ENCODE measurements at regions not wholly inside any gene's neighbourhood (a gene's known extent, or its start where the extent isn't known, plus 50 kb on each side); places are given as distances from the start of the nearest gene placed in this dataset.

DNA sequence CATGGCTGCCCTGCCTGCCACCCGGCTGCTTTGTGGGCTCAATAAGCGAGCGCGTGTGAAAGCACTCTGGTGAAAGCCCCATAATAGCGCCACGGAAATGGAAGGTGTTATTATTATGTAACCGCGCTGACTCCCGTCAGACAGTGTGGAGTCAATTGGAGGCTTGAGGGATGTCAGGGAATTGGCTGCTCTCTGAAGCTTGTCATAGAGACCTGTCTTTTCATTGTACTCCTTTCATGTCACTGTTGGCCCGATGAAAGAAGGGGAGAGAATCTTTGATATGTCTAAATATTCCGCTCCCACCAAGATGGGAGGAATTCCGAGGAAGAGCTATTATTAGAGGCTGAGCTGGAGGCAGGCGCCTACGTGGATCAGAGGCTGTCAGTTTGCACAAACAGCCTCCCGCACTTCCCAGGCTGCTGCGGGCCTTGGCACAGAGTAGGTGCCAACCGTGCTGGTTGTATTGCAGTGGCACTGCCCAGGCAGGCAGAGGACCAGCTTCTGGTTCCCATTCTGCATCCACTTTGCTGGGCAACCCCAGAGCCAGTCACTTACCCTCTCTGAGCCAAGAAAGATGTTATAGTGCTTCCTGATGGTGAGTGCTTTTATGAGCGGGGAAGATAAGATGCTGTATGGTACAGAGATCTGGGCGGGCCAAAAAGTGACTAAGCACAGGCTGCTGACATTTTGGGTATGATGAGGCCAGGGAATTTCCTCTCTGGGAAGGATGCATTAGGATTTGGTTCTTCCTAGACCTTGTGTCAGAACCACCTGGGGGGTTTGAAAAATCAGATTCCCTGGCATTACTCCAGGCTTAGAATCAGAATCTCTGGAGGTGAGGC is 151.4 kb downstream of the RPS24 start:
- H2AFZ ChIP-seq (ENCODE audit: low read length) = no peak overlapping the region
- no peaks in the 10 kb centered on the region for H3K79me1 ChIP-seq (ENCODE audit: low read depth, low read length)
- no peak overlapping the region for H3K4ac ChIP-seq (ENCODE audit: low read length)
- H4K8ac ChIP-seq (ENCODE audit: low read depth, low read length) = no peak overlapping the region
- WGBS, 2 donors (ENCODE audit: extremely low coverage in 2 of 2, insufficient read length in 2 of 2, insufficient replicate concordance in 1 of 2) = no CpG with 5 or more reads among the region's 19 CpGs
- peak overlapping the region; percentile 15 for H3K18ac ChIP-seq (ENCODE audit: low read length)
- H2BK15ac ChIP-seq (ENCODE audit: low read length) = no peak overlapping the region
- no peaks in the 10 kb centered on the region for H3K9me3 ChIP-seq (replicated peaks in 1 of 2; ENCODE audit: control insufficient read depth in 2 of 2, insufficient read depth in 1 of 2, low read depth in 1 of 2, low read length in 2 of 2)
- H3K27ac ChIP-seq (replicated peaks; ENCODE audit: low read length) = no peak overlapping the region
- no peak overlapping the region for H4K91ac ChIP-seq (ENCODE audit: low read depth, low read length, poor library complexity)
- no peak overlapping the region for H2AK5ac ChIP-seq (ENCODE audit: low read depth, low read length)
- no peak overlapping the region for H2BK120ac ChIP-seq (ENCODE audit: low read depth, low read length)
- H3K27me3 ChIP-seq (ENCODE audit: control insufficient read depth in 3 of 3, insufficient read depth in 3 of 3, low read depth in 1 of 3, low read length in 3 of 3) = peaks cover 0 to 5% (median 0%) of the 10 kb centered on the region in 3 experiments
- H2BK12ac ChIP-seq (ENCODE audit: low read length) = no peak overlapping the region
- DNase-seq (ENCODE audit: low spot score) = no peak
- peaks cover 0 to 3% of the 10 kb centered on the region in 2 donors for H3K4me1 ChIP-seq (ENCODE audit: control insufficient read depth in 2 of 2, insufficient read depth in 1 of 2, low read depth in 1 of 2, low read length in 2 of 2)
- no peak overlapping the region for H3K4me3 ChIP-seq (ENCODE audit: low read length in 2 of 2)
- no peak overlapping the region for H3K9ac ChIP-seq (ENCODE audit: low read depth, low read length, poor library complexity)
- H3K23ac ChIP-seq (ENCODE audit: low read depth, low read length, poor library complexity) = no peak overlapping the region
- H2BK5ac ChIP-seq (ENCODE audit: low read length) = no peak overlapping the region
- H3K36me3 ChIP-seq (replicated peaks in 1 of 2; ENCODE audit: control insufficient read depth in 2 of 2, insufficient read depth in 2 of 2, low read length in 2 of 2) = no peaks in the 10 kb centered on the region
- no peak overlapping the region for H3K14ac ChIP-seq (ENCODE audit: low read length)
- no peak overlapping the region for H3K4me2 ChIP-seq (ENCODE audit: insufficient read depth, low read length, poor library complexity, severe bottlenecking)

DNA sequence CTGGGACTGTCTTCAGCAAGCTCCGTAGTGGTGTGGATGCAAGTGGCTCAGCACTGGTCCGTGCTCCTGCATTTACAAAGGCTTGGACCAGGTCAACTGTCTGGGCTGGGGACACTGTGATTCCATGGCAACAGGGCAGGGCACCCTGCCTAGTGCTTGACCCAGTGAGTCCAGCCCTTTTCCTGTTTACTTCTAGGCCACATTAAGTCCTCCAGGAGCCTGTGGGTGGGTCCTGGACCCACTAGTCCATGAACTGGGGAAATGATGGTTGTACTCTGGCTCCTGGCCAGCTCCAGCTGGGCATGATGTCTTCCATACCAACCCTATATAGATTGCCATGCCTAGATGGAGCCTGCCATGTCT is 152.0 kb downstream of the RPS24 start:
- WGBS, 2 donors (ENCODE audit: extremely low coverage in 2 of 2, insufficient read length in 2 of 2, insufficient replicate concordance in 1 of 2) = no CpG with 5 or more reads among the region's 2 CpGs

DNA sequence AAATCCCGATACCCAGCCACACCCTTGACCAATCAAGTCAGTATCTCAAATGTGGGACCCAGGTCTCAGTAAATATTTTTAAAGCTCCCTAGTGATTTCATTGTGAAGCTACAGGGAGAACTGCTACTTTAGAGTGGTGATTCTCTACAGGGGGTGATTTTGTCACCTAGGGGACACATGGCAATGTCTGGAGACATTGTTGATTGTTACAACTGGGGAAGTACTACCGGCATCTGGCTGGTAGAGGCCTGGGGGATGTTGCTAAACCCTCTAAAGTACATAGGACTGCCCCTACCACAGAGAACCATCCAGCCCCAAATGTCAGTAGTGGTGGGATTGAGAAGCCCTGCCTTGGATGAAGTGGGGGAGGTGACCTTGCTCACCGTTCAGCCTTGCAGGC is 152.9 kb downstream of the RPS24 start:
- no peak overlapping the region for H2AFZ ChIP-seq (ENCODE audit: low read length)
- H2BK12ac ChIP-seq (ENCODE audit: low read length) = no peak overlapping the region
- no peak overlapping the region for H2BK15ac ChIP-seq (ENCODE audit: low read length)
- H3K79me1 ChIP-seq (ENCODE audit: low read depth, low read length) = no peaks in the 10 kb centered on the region
- H3K4me1 ChIP-seq (ENCODE audit: control insufficient read depth in 2 of 2, insufficient read depth in 1 of 2, low read depth in 1 of 2, low read length in 2 of 2) = peaks cover 0 to 3% of the 10 kb centered on the region in 2 donors
- H3K4me3 ChIP-seq (ENCODE audit: low read length in 2 of 2) = no peak overlapping the region
- H3K14ac ChIP-seq (ENCODE audit: low read length) = no peak overlapping the region
- no peak overlapping the region for H3K4me2 ChIP-seq (ENCODE audit: insufficient read depth, low read length, poor library complexity, severe bottlenecking)
- no CpG with 5 or more reads among the region's 3 CpGs for WGBS, 2 donors (ENCODE audit: extremely low coverage in 2 of 2, insufficient read length in 2 of 2, insufficient replicate concordance in 1 of 2)
- H2BK120ac ChIP-seq (ENCODE audit: low read depth, low read length) = no peak overlapping the region
- no peak overlapping the region for H3K27ac ChIP-seq (replicated peaks; ENCODE audit: low read length)
- H2BK5ac ChIP-seq (ENCODE audit: low read length) = no peak overlapping the region
- no peak overlapping the region for H3K23ac ChIP-seq (ENCODE audit: low read depth, low read length, poor library complexity)
- H3K27me3 ChIP-seq (ENCODE audit: control insufficient read depth in 3 of 3, insufficient read depth in 3 of 3, low read depth in 1 of 3, low read length in 3 of 3) = peaks cover 0 to 3% (median 0%) of the 10 kb centered on the region in 3 experiments
- no peak overlapping the region for H2AK5ac ChIP-seq (ENCODE audit: low read depth, low read length)
- H4K91ac ChIP-seq (ENCODE audit: low read depth, low read length, poor library complexity) = no peak overlapping the region
- H3K9me3 ChIP-seq (replicated peaks in 1 of 2; ENCODE audit: control insufficient read depth in 2 of 2, insufficient read depth in 1 of 2, low read depth in 1 of 2, low read length in 2 of 2) = no peaks in the 10 kb centered on the region
- no peak for DNase-seq (ENCODE audit: low spot score)
- H3K4ac ChIP-seq (ENCODE audit: low read length) = no peak overlapping the region
- H4K8ac ChIP-seq (ENCODE audit: low read depth, low read length) = no peak overlapping the region
- H3K18ac ChIP-seq (ENCODE audit: low read length) = no peak overlapping the region
- H3K9ac ChIP-seq (ENCODE audit: low read depth, low read length, poor library complexity) = no peak overlapping the region
- H3K36me3 ChIP-seq (replicated peaks in 1 of 2; ENCODE audit: control insufficient read depth in 2 of 2, insufficient read depth in 2 of 2, low read length in 2 of 2) = no peaks in the 10 kb centered on the region

More for the DNA sequence above, 152.0 kb downstream of the RPS24 start:
- no peak overlapping the region for H2BK12ac ChIP-seq (ENCODE audit: low read length)
- no peak overlapping the region for H2AK5ac ChIP-seq (ENCODE audit: low read depth, low read length)
- no peak overlapping the region for H3K23ac ChIP-seq (ENCODE audit: low read depth, low read length, poor library complexity)
- H3K79me1 ChIP-seq (ENCODE audit: low read depth, low read length) = no peaks in the 10 kb centered on the region
- no peak overlapping the region for H2BK15ac ChIP-seq (ENCODE audit: low read length)
- no peak overlapping the region for H4K91ac ChIP-seq (ENCODE audit: low read depth, low read length, poor library complexity)
- no peak overlapping the region for H3K18ac ChIP-seq (ENCODE audit: low read length)
- H3K27me3 ChIP-seq (ENCODE audit: control insufficient read depth in 3 of 3, insufficient read depth in 3 of 3, low read depth in 1 of 3, low read length in 3 of 3) = peaks cover 0 to 5% (median 0%) of the 10 kb centered on the region in 3 experiments
- H3K4me1 ChIP-seq (ENCODE audit: control insufficient read depth in 2 of 2, insufficient read depth in 1 of 2, low read depth in 1 of 2, low read length in 2 of 2) = peaks cover 0 to 3% of the 10 kb centered on the region in 2 donors
- no peak overlapping the region for H3K4ac ChIP-seq (ENCODE audit: low read length)
- H3K14ac ChIP-seq (ENCODE audit: low read length) = no peak overlapping the region
- H3K9ac ChIP-seq (ENCODE audit: low read depth, low read length, poor library complexity) = no peak overlapping the region
- no peak overlapping the region for H2BK5ac ChIP-seq (ENCODE audit: low read length)
- H3K4me2 ChIP-seq (ENCODE audit: insufficient read depth, low read length, poor library complexity, severe bottlenecking) = no peak overlapping the region
- no peak overlapping the region for H3K27ac ChIP-seq (replicated peaks; ENCODE audit: low read length)
- no peak overlapping the region for H2AFZ ChIP-seq (ENCODE audit: low read length)
- no peak overlapping the region for H4K8ac ChIP-seq (ENCODE audit: low read depth, low read length)
- H3K36me3 ChIP-seq (replicated peaks in 1 of 2; ENCODE audit: control insufficient read depth in 2 of 2, insufficient read depth in 2 of 2, low read length in 2 of 2) = no peaks in the 10 kb centered on the region
- no peak overlapping the region for H3K4me3 ChIP-seq (ENCODE audit: low read length in 2 of 2)
- DNase-seq (ENCODE audit: low spot score) = no peak
- H3K9me3 ChIP-seq (replicated peaks in 1 of 2; ENCODE audit: control insufficient read depth in 2 of 2, insufficient read depth in 1 of 2, low read depth in 1 of 2, low read length in 2 of 2) = no peaks in the 10 kb centered on the region
- H2BK120ac ChIP-seq (ENCODE audit: low read depth, low read length) = no peak overlapping the region

DNA sequence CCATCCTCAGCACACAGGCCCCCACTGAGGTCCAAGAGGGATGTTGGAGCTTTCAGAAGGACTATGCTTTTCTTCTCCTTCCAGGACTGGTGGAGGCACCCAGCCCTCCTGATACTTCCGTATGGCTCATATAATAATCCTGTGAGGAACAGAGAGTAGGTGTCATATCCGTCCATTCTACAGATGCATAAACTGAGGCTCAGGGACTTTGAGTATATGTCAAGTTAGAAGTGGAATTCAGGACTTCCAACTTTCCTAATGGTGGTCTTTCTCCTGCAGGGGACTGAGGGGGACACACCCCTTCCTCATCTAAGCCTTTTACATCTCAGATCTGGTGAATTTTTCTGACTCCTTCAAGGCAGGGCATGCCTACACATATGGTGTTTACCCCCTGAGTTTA is 153.7 kb downstream of the RPS24 start:
- Histone ChIP-seq H2BK120ac (ENCODE audit: low read depth, low read length) (no peak overlapping the region), H3K4me1 (ENCODE audit: control insufficient read depth in 2 of 2, insufficient read depth in 1 of 2, low read depth in 1 of 2, low read length in 2 of 2) (peaks cover 0 to 3% of the 10 kb centered on the region in 2 donors), H3K18ac (ENCODE audit: low read length) (no peak overlapping the region), H3K79me1 (ENCODE audit: low read depth, low read length) (no peaks in the 10 kb centered on the region), H3K27me3 (ENCODE audit: control insufficient read depth in 3 of 3, insufficient read depth in 3 of 3, low read depth in 1 of 3, low read length in 3 of 3) (peaks cover 0 to 3% (median 0%) of the 10 kb centered on the region in 3 experiments), H2BK5ac (ENCODE audit: low read length) (no peak overlapping the region), H3K14ac (ENCODE audit: low read length) (no peak overlapping the region), H3K23ac (ENCODE audit: low read depth, low read length, poor library complexity) (no peak overlapping the region), H2AFZ (ENCODE audit: low read length) (no peak overlapping the region), H4K8ac (ENCODE audit: low read depth, low read length) (no peak overlapping the region), H3K4ac (ENCODE audit: low read length) (no peak overlapping the region), H2AK5ac (ENCODE audit: low read depth, low read length) (no peak overlapping the region), H3K27ac (replicated peaks; ENCODE audit: low read length) (no peak overlapping the region), H3K9me3 (replicated peaks in 1 of 2; ENCODE audit: control insufficient read depth in 2 of 2, insufficient read depth in 1 of 2, low read depth in 1 of 2, low read length in 2 of 2) (no peaks in the 10 kb centered on the region), H4K91ac (ENCODE audit: low read depth, low read length, poor library complexity) (no peak overlapping the region), H3K4me2 (ENCODE audit: insufficient read depth, low read length, poor library complexity, severe bottlenecking) (no peak overlapping the region), H2BK15ac (ENCODE audit: low read length) (no peak overlapping the region), H3K9ac (ENCODE audit: low read depth, low read length, poor library complexity) (no peak overlapping the region), H2BK12ac (ENCODE audit: low read length) (no peak overlapping the region), H3K4me3 (ENCODE audit: low read length in 2 of 2) (no peak overlapping the region), H3K36me3 (replicated peaks in 1 of 2; ENCODE audit: control insufficient read depth in 2 of 2, insufficient read depth in 2 of 2, low read length in 2 of 2) (no peaks in the 10 kb centered on the region)
- no peak for DNase-seq (ENCODE audit: low spot score)
- WGBS, 2 donors (ENCODE audit: extremely low coverage in 2 of 2, insufficient read length in 2 of 2, insufficient replicate concordance in 1 of 2) = no CpG with 5 or more reads among the region's 2 CpGs

All from neuronal stem cell (in vitro differentiated cells).